ENCODE measurements at regions not wholly inside any gene's neighbourhood (a gene's known extent, or its start where the extent isn't known, plus 50 kb on each side); places are given as distances from the start of the nearest gene placed in this dataset.

- no peak for TF ChIP-seq EZH2 (IDR thresholded peaks at IDR 0.05; ENCODE audit: low read depth)
- TF ChIP-seq CTCF (conservative IDR thresholded peaks at IDR 0.05) = no peak
Observed at GRCh38 chr17:5962371-5962770, 107.8 kb upstream of the WSCD1 start.
